PC-3 (cell line): ENCODE measurements at regions not wholly inside any gene's neighbourhood (a gene's known extent, or its start where the extent isn't known, plus 50 kb on each side); places are given as distances from the start of the nearest gene placed in this dataset.

ENCODE experiments used
- ATAC-seq: fragments of 200-7000 bp; cut with Tn5 transposase; 2 replicates; pipeline ENCODE4 v1.9.1; 2020; ENCODE audit warnings: mild to moderate bottlenecking, moderate library complexity
- BruUV-seq: library from RNA; stranded (reverse); fragments of 400-500 nt; replicated peaks from 2 replicates; lab custom pipeline; 2021; lab: Mats Ljungman, UMichigan
- CTCF ChIA-PET: fragments of 300-600 bp; sonication (Branson Sonifier 250); formaldehyde crosslinking; loops from one replicate; lab custom pipeline; 2022; ENCODE audit warnings: antibody characterized with exemption; lab: Charles Lee
- POLR2A ChIA-PET: fragments of 300-600 bp; sonication (Branson Sonifier 250); formaldehyde crosslinking; loops from one replicate; lab custom pipeline; 2022; ENCODE audit warnings: antibody characterized with exemption; ENCODE audit not compliant: unreplicated experiment; lab: Charles Lee
- DNase-seq: peaks from one replicate; pipeline ENCODE4 v3.0.0-alpha.2; 2015
- H2AFZ ChIP-seq: fragments of 300-600 bp; sonication (generic); 2 replicates; pipeline ENCODE4 v1.6.0; 2016; ENCODE audit warnings: antibody characterized with exemption, low read length
- H3F3A ChIP-seq: fragments of 300-600 bp; sonication (generic); one replicate; pipeline ENCODE4 v1.6.0; 2017; ENCODE audit warnings: antibody characterized with exemption, low read length, control low read depth, mild to moderate bottlenecking; ENCODE audit not compliant: unreplicated experiment
- H3K27ac ChIP-seq: fragments of 300-600 bp; sonication (generic); 2 replicates; pipeline ENCODE4 v1.5.1; 2016; ENCODE audit warnings: mild to moderate bottlenecking, low read length
- H3K27me3 ChIP-seq: fragments of 300-600 bp; sonication (generic); 2 replicates; pipeline ENCODE4 v1.6.1; 2016; ENCODE audit warnings: low read length, mixed read lengths
- H3K36me3 ChIP-seq: fragments of 300-600 bp; sonication (generic); 2 replicates; pipeline ENCODE4 v1.6.1; 2016; ENCODE audit warnings: low read depth, mixed run types, low read length, mixed read lengths
- H3K4me1 ChIP-seq: fragments of 300-600 bp; sonication (generic); 2 replicates; pipeline ENCODE4 v1.5.1; 2016; ENCODE audit warnings: low read length; ENCODE audit not compliant: insufficient read depth
- H3K4me2 ChIP-seq: fragments of 300-600 bp; sonication (generic); 2 replicates; pipeline ENCODE4 v1.6.0; 2016; ENCODE audit warnings: low read length
- H3K4me3 ChIP-seq: fragments of 300-600 bp; sonication (generic); 2 replicates; pipeline ENCODE4 v1.5.1; 2016; ENCODE audit warnings: mild to moderate bottlenecking, low read length, mixed read lengths
- H3K79me2 ChIP-seq: fragments of 300-600 bp; sonication (generic); 2 replicates; pipeline ENCODE4 v1.6.1; 2017; ENCODE audit warnings: low read length, mixed read lengths
- H3K9ac ChIP-seq: fragments of 300-600 bp; sonication (generic); 2 replicates; pipeline ENCODE4 v1.6.0; 2016; ENCODE audit warnings: mild to moderate bottlenecking, low read length
- H3K9me2 ChIP-seq: fragments of 300-600 bp; sonication (generic); replicated peaks from 2 replicates; pipeline ENCODE4 v1.6.1; 2016; ENCODE audit warnings: mixed run types, low read length, mixed read lengths
- H3K9me3 ChIP-seq: fragments of 300-600 bp; sonication (generic); 2 replicates; pipeline ENCODE4 v1.6.1; 2016; ENCODE audit warnings: low read length, mixed read lengths
- H4K20me1 ChIP-seq: fragments of 300-600 bp; sonication (generic); 2 replicates; pipeline ENCODE4 v1.6.1; 2016; ENCODE audit warnings: low read length, mixed read lengths
- EZH2 ChIP-seq: fragments of 300-600 bp; sonication (generic); IDR thresholded peaks from one replicate; pipeline ENCODE4 v1.6.1; 2017; ENCODE audit warnings: antibody characterized with exemption, mild to moderate bottlenecking, low read length; ENCODE audit not compliant: unreplicated experiment
- EZH2phosphoT487 ChIP-seq: fragments of 300-600 bp; sonication (generic); IDR thresholded peaks from 2 replicates; pipeline ENCODE4 v1.6.1; 2018; ENCODE audit warnings: mild to moderate bottlenecking, antibody characterized with exemption, low read length, borderline replicate concordance
- intact Hi-C: fragments of 100-400 bp; cut with micrococcal nuclease; formaldehyde crosslinking; loops from 2 replicates; pipeline ENCODE4 v1.9.0; 2023
- TF ChIP-seq, protein P1 (sequence below): fragments of 300-600 bp; sonication (generic); conservative IDR thresholded peaks from 2 replicates; pipeline ENCODE4 v1.5.1; 2017; ENCODE audit warnings: antibody characterized with exemption, low read depth, mild to moderate bottlenecking, low read length

DNA sequence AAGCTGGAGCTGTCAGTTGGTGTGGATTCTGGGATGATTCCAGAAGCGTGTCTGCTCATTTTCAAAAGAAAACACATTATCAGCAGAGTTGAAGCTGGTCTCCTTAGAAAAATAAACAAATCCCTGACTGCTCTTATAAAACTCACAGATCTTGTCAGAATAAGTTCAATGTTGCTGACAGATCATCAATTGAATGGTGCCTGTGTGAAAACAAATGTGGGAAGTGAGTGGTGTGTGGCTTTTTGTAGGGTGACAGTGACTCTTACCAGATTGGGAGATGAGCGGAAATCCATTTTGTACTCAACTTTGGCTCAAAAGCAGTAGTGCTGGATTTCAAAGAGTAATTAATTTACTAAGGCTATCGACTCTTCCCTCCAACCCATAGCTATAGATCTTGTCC lies 807.8 kb downstream of the RAPGEF2 start:
- intact Hi-C loops = no loop called here
- DNase-seq (no peak), ATAC-seq (no peak)
- Histone ChIP-seq H3K4me1 (no peaks in the 10 kb centered on the region), H3K27me3 (no peaks in the 10 kb centered on the region), H3K4me3 (no peak overlapping the region), H4K20me1 (no peaks in the 10 kb centered on the region), H3K79me2 (no peaks in the 10 kb centered on the region), H3F3A (no peaks in the 10 kb centered on the region), H3K4me2 (no peak overlapping the region), H3K9me2 (no peaks in the 10 kb centered on the region), H3K9ac (no peak overlapping the region), H3K27ac (no peak overlapping the region), H2AFZ (no peak overlapping the region), H3K9me3 (no peaks in the 10 kb centered on the region), H3K36me3 (no peaks in the 10 kb centered on the region)
- POLR2A ChIA-PET = interaction anchor here (0.6 kb wide), 1 partner anchor 28 kb away, joined by 3 read pairs; no protein-coding TSS in a partner anchor
- no TSS peak for BruUV-seq
- CTCF ChIA-PET = no interaction called here
- TF ChIP-seq, protein P1, sequence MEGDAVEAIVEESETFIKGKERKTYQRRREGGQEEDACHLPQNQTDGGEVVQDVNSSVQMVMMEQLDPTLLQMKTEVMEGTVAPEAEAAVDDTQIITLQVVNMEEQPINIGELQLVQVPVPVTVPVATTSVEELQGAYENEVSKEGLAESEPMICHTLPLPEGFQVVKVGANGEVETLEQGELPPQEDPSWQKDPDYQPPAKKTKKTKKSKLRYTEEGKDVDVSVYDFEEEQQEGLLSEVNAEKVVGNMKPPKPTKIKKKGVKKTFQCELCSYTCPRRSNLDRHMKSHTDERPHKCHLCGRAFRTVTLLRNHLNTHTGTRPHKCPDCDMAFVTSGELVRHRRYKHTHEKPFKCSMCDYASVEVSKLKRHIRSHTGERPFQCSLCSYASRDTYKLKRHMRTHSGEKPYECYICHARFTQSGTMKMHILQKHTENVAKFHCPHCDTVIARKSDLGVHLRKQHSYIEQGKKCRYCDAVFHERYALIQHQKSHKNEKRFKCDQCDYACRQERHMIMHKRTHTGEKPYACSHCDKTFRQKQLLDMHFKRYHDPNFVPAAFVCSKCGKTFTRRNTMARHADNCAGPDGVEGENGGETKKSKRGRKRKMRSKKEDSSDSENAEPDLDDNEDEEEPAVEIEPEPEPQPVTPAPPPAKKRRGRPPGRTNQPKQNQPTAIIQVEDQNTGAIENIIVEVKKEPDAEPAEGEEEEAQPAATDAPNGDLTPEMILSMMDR = no peak
- TF ChIP-seq EZH2phosphoT487 = no peak
- no peak for TF ChIP-seq EZH2

GRCh38 chr4:159922119-159922518 lies 819.2 kb downstream of the RAPGEF2 start:
- CTCF ChIA-PET = no interaction called here

GRCh38 chr4:159925770-159926169 lies 822.9 kb downstream of the RAPGEF2 start:
- no peak overlapping the region for H3K4me3 ChIP-seq
- intact Hi-C loops = no loop called here
- no peaks in the 10 kb centered on the region for H3K27me3 ChIP-seq
- H3K79me2 ChIP-seq = no peaks in the 10 kb centered on the region
- DNase-seq (no peak), ATAC-seq (no peak)
- H4K20me1 ChIP-seq = no peaks in the 10 kb centered on the region
- TF ChIP-seq, protein P1 = no peak
- TF ChIP-seq EZH2 (no peak), EZH2phosphoT487 (no peak)
- ChIA-PET POLR2A (no interaction called here), CTCF (no interaction called here)
- H3K9me3 ChIP-seq = no peaks in the 10 kb centered on the region
- H3K27ac ChIP-seq = no peak overlapping the region
- H3K36me3 ChIP-seq = no peaks in the 10 kb centered on the region; the same call in 1 of the 2 replicates
- no peak overlapping the region for H3K4me2 ChIP-seq
- H3F3A ChIP-seq = no peaks in the 10 kb centered on the region
- H3K9ac ChIP-seq = no peak overlapping the region
- no peaks in the 10 kb centered on the region for H3K4me1 ChIP-seq
- no peak overlapping the region for H2AFZ ChIP-seq
- BruUV-seq = no TSS peak
- no peaks in the 10 kb centered on the region for H3K9me2 ChIP-seq

More at GRCh38 chr4:159922119-159922518, 819.2 kb downstream of the RAPGEF2 start:
- Histone ChIP-seq H3K27ac (no peak overlapping the region), H3K4me2 (no peak overlapping the region), H3K9ac (no peak overlapping the region), H3K79me2 (no peaks in the 10 kb centered on the region), H3K9me3 (no peaks in the 10 kb centered on the region), H2AFZ (no peak overlapping the region), H3K36me3 (no peaks in the 10 kb centered on the region; the same call in 1 of the 2 replicates), H3K4me3 (no peak overlapping the region), H3K4me1 (no peaks in the 10 kb centered on the region), H3K27me3 (no peaks in the 10 kb centered on the region), H3F3A (no peaks in the 10 kb centered on the region), H3K9me2 (no peaks in the 10 kb centered on the region), H4K20me1 (no peaks in the 10 kb centered on the region)
- DNase-seq (no peak), ATAC-seq (no peak)
- BruUV-seq = no TSS peak
- POLR2A ChIA-PET = no interaction called here
- TF ChIP-seq EZH2 = no peak
- TF ChIP-seq, protein P1 = no peak
- no peak for TF ChIP-seq EZH2phosphoT487
- intact Hi-C loops = no loop called here
